ENCODE measurements at regions not wholly inside any gene's neighbourhood (a gene's known extent, or its start where the extent isn't known, plus 50 kb on each side); places are given as distances from the start of the nearest gene placed in this dataset.

- no peak overlapping the region for H3K27ac ChIP-seq (ENCODE audit: low read depth, low read length, poor library complexity, severe bottlenecking)
- ChIA-PET CTCF (no interaction called here), POLR2A (ENCODE audit: low non-redundant PET) (no interaction called here)
- no peaks in the 10 kb centered on the region for H3K4me1 ChIP-seq (ENCODE audit: insufficient read depth, low read length, poor library complexity, severe bottlenecking)
- H3K4me3 ChIP-seq (ENCODE audit: low read depth, low read length, poor library complexity, severe bottlenecking), result no peak overlapping the region
- no peaks in the 10 kb centered on the region for H3K36me3 ChIP-seq (ENCODE audit: insufficient read depth, low read length, poor library complexity, severe bottlenecking)
- no peaks in the 10 kb centered on the region for H3K27me3 ChIP-seq (replicated peaks; ENCODE audit: insufficient read depth, low read depth, low read length, poor library complexity)
- BruUV-seq (replicated peaks), result no TSS peak
- no peaks in the 10 kb centered on the region for H3K9me3 ChIP-seq (ENCODE audit: low read depth, low read length, poor library complexity, severe bottlenecking)
- intact Hi-C loops (cut with micrococcal nuclease; ENCODE audit: unreplicated experiment), result no loop called here
- TF ChIP-seq EZH2 (IDR thresholded peaks at IDR 0.05; ENCODE audit: borderline replicate concordance, low read depth, low read length, poor library complexity, severe bottlenecking), result no peak
- no peak for TF ChIP-seq CTCF (conservative IDR thresholded peaks at IDR 0.05; ENCODE audit: low read depth, low read length)
- DNase-seq (ENCODE audit: low spot score), result no peak
Measured at GRCh38 chr4:19038231-19038630, 1016.7 kb upstream of the LCORL start.

GRCh38 chr4:19033816-19034733 lies 1012.5 kb upstream of the LCORL start:
- ChIA-PET POLR2A (ENCODE audit: low non-redundant PET) (no interaction called here), CTCF (no interaction called here)
- BruUV-seq (replicated peaks), result no TSS peak
- no peak for TF ChIP-seq CTCF (conservative IDR thresholded peaks at IDR 0.05; ENCODE audit: low read depth, low read length)
- no peak for TF ChIP-seq EZH2 (IDR thresholded peaks at IDR 0.05; ENCODE audit: borderline replicate concordance, low read depth, low read length, poor library complexity, severe bottlenecking)
- Histone ChIP-seq H3K27me3 (replicated peaks; ENCODE audit: insufficient read depth, low read depth, low read length, poor library complexity) (no peaks in the 10 kb centered on the region), H3K4me3 (ENCODE audit: low read depth, low read length, poor library complexity, severe bottlenecking) (no peak overlapping the region), H3K4me1 (ENCODE audit: insufficient read depth, low read length, poor library complexity, severe bottlenecking) (no peaks in the 10 kb centered on the region), H3K27ac (ENCODE audit: low read depth, low read length, poor library complexity, severe bottlenecking) (no peak overlapping the region), H3K36me3 (ENCODE audit: insufficient read depth, low read length, poor library complexity, severe bottlenecking) (no peaks in the 10 kb centered on the region), H3K9me3 (ENCODE audit: low read depth, low read length, poor library complexity, severe bottlenecking) (no peaks in the 10 kb centered on the region)
- DNase-seq (ENCODE audit: low spot score), result no peak
- intact Hi-C loops (cut with micrococcal nuclease; ENCODE audit: unreplicated experiment), result no loop called here

GRCh38 chr4:19030536-19030935 lies 1009.0 kb upstream of the LCORL start:
- TF ChIP-seq EZH2 (IDR thresholded peaks at IDR 0.05; ENCODE audit: borderline replicate concordance, low read depth, low read length, poor library complexity, severe bottlenecking) (no peak), CTCF (conservative IDR thresholded peaks at IDR 0.05; ENCODE audit: low read depth, low read length) (no peak)
- no peak overlapping the region for H3K27ac ChIP-seq (ENCODE audit: low read depth, low read length, poor library complexity, severe bottlenecking)
- H3K4me1 ChIP-seq (ENCODE audit: insufficient read depth, low read length, poor library complexity, severe bottlenecking), result no peaks in the 10 kb centered on the region
- H3K4me3 ChIP-seq (ENCODE audit: low read depth, low read length, poor library complexity, severe bottlenecking), result no peak overlapping the region
- no peaks in the 10 kb centered on the region for H3K27me3 ChIP-seq (replicated peaks; ENCODE audit: insufficient read depth, low read depth, low read length, poor library complexity)
- BruUV-seq (replicated peaks), result no TSS peak
- H3K36me3 ChIP-seq (ENCODE audit: insufficient read depth, low read length, poor library complexity, severe bottlenecking), result no peaks in the 10 kb centered on the region
- DNase-seq (ENCODE audit: low spot score), result no peak
- H3K9me3 ChIP-seq (ENCODE audit: low read depth, low read length, poor library complexity, severe bottlenecking), result no peaks in the 10 kb centered on the region
- ChIA-PET POLR2A (ENCODE audit: low non-redundant PET) (no interaction called here), CTCF (no interaction called here)
- intact Hi-C loops (cut with micrococcal nuclease; ENCODE audit: unreplicated experiment), result no loop called here
